Caki2 (cell line): ENCODE measurements at regions not wholly inside any gene's neighbourhood (a gene's known extent, or its start where the extent isn't known, plus 50 kb on each side); places are given as distances from the start of the nearest gene placed in this dataset.

ENCODE experiments used
- DNase-seq: peaks from one replicate; pipeline ENCODE4 v3.0.0-alpha.2; 2015; ENCODE audit warnings: low read depth
- in situ Hi-C: cut with HindIII; loops from 2 replicates; pipeline ENCODE4 v1.10.0; 2016; ENCODE audit warnings: low sequenced_read_pairs, low pct_unique_long_range_greater_than_20kb, mixed read lengths

DNA sequence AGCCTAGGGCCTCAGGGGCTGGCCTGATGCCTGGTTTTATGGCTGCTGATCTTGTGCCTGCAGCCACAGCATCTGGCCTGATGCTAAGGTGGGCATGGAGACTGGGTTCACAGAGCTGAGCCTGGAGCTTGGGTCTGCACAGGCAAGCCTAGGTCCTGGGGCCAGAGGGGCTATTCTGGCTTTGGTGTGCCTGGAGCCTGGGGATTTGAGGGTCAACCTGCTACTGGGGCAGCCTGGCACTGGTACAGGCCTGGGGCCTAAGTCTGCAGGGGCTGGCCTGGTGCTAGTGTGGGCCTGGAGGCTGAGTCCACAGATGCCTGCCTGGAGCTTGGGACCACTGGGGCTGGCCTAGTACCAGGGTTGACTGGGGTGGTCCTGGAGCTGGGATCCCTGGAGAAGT, 481.8 kb upstream of the GHITM start:
- in situ Hi-C loops = no loop called here
- no peak for DNase-seq

DNA sequence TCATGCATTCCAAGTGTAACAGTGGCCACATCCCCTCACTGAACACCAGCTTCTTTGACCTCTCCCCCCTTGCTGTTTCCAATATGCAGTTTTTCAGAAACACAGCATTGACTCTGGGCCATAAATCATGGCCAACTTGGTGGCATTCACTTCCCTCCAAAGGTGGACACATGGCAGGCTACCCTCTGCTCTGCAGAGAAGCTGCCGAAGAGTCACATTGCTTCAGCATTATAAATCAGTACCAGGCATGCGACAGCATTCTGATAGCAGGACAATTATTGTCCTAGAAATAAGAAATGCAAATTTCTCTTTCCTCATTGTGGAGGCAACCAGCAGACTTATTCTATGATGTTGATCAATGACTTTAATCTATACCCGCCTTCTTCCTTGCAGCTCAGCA, 475.4 kb upstream of the GHITM start:
- in situ Hi-C loops = no loop called here
- no peak for DNase-seq

DNA sequence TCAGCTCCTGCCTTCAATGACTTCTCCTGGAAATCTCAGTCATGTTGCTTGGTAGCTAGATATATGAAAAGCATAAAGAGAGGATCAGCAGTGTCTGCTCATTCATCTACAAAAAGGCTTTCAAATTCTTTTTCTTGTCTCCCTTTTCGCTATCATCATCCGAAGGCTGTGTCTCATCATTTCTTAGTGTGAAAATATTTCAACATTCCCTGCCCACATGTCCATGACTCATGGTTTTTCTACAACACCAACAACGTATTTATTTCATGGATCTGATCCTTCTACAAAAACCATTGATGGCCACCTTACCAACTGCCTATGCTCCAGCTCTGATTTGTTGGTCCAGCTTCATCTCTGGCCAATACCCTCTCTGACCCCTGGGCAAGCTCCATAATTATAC, 472.5 kb upstream of the GHITM start:
- no peak for DNase-seq
- in situ Hi-C loops = no loop called here

DNA sequence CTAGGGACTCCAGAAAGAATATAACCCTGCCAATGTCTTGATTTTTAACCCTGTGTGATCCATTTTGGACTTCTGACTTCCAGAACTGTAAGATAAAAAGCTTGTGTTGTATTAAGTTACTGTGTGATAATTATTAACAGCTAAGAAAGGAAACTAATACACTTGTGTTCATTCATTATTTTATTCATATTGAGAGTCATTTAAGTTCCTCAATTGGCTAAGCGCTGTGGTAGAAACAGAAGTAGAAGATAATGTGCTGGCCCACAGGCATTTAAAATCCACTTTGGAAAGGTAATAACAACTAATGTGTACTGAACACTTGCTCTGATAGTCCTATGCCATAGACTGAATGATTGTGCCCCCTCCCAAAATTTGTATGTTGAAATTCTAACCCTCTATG, 471.7 kb upstream of the GHITM start:
- in situ Hi-C loops = no loop called here
- DNase-seq = no peak

DNA sequence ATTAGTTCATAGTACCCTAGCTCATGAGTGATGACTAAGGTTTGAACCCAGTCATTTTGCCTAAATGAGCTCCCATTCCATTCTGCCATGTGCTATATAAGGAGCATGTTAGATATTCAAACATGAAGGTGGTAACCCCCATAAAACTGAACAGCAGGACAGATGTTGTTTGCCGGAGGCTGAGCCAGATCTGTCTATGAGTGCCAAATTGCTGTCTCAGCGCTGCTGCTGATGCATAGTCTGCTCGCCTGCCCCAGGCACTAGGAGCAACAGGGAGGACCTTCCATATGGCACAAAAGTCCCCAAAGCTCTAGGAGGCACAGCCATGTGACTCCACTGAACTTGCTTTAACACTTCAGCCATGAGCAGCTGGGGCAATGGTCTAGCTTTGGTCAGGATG, 466.0 kb upstream of the GHITM start:
- DNase-seq = no peak
- in situ Hi-C loops = no loop called here

DNA sequence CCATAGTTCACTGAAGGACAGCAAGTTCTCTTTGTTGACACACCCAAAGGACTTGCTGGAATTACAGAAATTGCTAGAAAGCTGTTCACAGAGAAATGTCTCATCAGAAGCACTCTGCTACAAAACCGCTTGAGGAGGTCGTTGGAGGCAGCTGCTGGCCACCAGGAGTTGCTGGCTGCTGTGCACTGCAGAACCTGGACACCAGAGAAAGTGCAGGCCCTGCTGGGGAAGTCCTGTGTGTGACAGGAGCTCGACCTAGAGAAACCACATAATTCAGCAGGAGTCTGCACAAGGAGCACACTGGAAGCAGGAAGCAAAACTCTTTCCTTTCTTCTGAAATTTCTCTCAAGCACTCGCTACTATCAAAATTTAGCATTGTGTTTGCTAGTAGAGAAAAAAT, 461.5 kb upstream of the GHITM start:
- in situ Hi-C loops = no loop called here
- no peak for DNase-seq

DNA sequence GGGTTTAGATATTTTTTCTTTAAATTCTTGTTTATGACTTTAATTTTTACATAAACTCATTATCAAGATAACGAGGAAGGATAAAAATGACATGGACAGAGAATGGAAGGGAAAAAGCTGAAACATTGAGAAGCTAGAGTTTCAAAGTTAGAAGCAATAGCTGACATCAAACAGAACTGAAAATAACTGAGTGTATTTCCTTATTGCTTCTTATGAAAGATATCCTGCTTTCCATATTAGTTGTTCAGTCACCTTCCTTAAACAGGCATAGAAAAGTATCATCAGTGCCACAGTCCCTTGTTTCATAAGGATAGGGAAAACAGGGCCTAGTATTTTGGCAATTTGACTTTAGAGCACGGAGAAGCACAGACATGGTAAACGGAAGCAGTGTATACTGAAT, 460.5 kb upstream of the GHITM start:
- DNase-seq = no peak
- in situ Hi-C loops = no loop called here

DNA sequence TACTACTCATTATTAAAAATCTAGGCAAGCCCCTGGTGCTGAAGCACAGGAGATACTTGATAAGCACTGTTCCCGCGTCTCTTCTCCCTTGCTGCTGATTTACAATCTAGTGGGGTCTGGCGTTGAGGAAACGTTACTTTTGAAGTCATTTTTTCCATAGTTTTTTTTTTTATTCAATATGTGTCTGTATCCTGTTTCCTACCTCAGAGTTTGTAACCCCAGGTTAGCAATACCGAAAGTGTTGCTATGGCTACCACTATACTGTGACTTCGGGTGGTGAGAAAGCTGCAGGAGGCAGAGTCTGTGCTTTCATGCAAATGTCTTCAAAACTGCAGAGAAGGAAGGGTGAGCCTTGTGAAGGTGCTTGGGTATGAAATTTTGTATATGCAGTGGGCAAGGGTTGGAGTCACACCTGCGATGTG, 458.8 kb upstream of the GHITM start:
- in situ Hi-C loops = no loop called here
- DNase-seq = no peak

DNA sequence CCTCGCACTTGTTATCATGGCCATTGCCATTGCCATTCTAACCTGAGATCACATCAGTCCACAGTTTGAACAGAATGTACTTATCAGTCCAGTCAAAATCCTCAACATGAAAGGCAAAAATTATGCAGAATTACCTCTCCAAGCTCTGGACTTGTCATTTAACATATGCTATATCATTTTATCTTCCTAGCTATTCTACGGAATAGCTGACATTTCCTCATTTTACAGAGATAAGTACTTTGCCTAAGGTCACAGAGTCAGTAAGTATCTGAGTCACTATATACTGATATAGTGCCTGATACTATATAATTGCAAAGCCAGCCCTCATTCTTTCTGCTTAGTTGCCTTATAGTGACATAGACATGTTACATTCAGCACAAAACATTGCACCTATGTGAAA, 456.9 kb upstream of the GHITM start:
- no peak for DNase-seq
- in situ Hi-C loops = no loop called here

DNA sequence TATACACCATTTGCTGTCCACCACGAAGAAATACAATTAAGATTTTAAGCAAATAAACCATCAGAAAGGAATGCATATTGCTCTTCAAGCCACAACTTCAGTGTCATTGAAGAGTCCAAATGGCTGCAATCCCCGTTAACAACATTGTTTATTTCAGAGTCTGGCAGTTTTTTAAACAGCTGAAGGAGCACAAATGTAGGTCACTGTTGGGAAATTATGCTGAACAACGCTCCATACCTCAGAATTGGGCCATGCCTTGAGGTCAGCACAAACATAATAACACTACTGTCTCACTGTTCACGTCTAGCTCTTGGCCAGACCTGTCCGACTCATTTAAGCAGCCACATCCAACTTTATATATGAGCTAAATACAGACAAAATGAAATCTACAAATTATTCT, 453.9 kb upstream of the GHITM start:
- in situ Hi-C loops = no loop called here
- no peak for DNase-seq

DNA sequence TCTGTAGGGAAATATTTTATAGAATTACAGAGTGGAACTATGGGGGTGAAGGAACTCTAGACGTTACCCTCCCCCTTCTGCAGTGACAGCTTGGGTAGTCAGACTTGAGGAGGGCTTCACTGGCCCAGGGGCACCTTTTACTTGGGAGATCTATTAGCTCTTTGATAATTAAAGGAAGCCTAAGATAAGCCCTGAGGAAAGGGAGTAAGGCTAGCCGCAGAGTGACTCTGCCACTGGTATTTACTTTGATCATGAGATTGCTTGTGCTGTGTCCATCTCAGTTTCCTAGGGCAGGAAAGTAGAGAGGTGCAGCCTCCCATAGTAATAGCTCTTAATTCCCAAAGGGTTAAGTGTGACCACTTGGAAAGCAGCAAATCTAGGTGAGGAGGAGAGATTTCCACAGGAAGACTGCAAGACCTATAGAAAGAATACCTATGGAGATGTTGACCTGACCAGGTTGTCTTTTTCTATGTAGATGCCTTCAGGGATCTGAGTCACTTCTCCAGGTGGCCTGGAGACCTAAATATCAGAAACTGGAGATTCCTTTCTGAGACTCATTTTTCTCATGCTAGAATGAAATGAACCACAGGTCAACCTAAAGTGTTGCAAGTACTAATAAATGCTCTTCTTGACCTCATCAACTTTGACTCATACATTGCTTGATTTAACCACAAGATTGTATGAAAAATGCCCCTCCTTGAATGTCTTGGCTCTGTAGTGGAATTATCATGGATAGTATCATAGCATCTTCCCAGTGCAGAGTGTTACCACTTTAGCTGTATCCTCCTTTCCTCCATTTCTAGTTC, 447.3 kb upstream of the GHITM start:
- in situ Hi-C loops = no loop called here
- no peak for DNase-seq

DNA sequence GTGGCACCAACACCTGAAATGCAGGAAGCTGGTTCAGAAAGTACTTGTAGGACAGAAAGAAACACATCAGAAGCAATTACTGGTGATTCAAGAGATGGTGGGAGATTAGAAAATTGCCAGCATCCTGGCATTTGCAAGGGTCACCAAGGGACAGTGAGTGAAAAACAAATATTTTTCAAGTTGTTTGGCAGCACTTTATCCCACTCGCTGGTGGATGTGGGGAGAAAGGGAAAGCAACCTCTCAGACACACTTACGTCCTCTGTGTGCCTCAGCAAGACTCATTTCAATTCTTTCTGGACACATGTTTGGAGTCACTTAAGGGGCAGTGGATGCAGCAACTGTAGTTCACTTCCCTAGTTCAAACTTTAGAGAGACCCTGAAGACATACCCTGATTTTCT, 440.4 kb upstream of the GHITM start:
- no peak for DNase-seq
- in situ Hi-C loops = no loop called here

DNA sequence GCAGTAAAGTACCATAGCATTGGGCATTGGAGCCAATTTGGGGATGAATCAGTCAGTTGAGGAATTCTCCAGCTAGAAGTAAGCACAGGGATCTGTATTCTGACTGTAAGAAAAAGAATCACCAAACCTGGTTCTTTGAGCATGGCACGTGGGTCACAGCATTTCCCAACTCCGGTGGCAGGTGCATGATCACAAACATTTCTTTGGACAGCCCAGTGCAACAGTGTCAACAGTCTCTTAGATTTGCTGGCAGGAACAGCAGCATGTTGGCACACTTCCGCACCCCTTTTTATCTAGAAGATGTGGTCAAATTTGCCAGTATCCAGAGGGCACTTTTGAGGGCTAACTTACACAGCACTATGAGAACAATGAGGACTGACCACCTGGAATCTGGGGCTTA, 437.5 kb upstream of the GHITM start:
- in situ Hi-C loops = no loop called here
- DNase-seq = no peak

DNA sequence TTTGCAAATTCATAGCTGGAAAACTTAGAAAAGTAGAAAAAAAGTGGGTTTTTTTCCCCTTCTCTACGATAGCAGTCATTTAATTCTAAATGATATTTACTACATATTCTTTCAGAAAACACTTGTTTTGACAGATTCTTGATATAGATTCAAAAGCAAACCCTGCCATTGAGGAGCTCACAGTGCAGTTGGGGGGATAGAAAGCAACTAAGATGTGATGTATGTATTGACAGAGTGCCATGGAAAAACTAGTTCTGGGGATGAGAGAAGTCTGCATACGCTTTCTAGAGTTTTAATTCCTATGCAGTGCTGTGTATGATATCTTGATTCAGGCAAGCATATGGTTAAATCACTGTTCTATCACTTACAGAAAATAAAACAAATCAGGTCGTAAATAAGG, 436.6 kb upstream of the GHITM start:
- in situ Hi-C loops = no loop called here
- no peak for DNase-seq

DNA sequence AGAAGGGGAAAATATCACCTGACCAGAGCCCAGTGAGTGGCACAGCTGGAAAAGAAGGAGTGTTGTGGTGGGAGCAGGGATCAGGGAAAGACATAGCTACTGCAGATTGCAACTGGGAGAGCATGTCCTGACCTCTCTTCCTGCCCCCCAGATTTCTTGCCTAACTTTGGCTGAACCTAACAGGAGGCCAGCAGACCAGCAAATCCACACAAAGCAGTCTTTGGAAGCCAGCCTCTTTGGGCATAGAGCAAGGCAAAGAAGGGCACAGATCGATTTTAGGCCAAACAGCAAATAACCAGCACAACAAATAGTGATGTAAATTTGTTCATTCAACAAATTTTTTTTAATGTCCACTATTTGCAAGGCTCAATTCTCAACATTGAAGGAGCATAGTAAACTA, 433.2 kb upstream of the GHITM start:
- DNase-seq = no peak
- in situ Hi-C loops = no loop called here

DNA sequence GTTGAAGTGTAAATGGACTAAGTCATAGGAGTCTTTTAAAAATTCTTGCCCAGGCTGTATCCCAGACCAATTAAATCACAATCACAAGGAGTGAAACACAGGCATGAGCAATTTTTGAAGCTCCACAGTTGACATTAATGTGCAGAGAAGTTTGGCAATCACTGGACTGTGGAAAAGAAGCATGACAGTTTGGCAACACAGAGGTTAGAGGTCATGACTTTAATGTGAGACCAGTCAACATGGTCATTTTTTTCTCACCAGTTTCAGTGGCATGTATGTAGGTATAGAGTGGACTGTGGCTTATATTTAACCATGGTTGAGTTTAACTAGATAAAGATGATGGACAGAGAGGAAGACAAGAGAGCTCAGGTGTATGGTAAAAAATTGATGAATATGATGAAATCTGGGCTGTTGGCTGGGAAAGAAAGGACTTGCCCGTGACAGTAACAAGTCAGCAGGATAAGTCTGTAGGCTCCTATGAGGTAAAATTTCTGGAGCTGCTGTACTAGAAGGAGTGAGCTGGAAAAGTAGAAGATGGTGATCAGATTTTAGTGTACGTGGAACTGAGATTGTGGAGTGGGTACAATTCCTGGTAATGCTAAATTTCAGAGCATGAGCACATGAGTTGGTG, 432.2 kb upstream of the GHITM start:
- in situ Hi-C loops = no loop called here

DNA sequence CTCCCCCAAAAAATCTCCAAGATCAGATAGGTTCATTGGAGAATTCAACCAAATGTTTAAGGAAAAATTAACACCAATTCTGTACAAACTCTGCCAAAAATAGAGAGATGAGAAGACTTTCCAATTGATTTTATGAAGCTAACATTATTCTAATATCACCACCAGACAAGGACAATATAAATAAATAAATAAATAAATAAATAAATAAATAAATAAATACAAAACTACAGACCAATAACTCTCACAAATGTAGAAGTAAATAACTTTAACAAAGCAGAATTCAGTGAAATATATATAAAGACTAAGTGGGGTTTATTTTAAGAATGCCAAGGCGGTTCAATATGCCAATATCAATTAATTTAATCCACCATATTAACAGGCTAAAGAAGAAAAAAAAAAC, 425.9 kb upstream of the GHITM start:
- in situ Hi-C loops = no loop called here
- no peak for DNase-seq

More for the DNA sequence above, 432.2 kb upstream of the GHITM start:
- no peak for DNase-seq

DNA sequence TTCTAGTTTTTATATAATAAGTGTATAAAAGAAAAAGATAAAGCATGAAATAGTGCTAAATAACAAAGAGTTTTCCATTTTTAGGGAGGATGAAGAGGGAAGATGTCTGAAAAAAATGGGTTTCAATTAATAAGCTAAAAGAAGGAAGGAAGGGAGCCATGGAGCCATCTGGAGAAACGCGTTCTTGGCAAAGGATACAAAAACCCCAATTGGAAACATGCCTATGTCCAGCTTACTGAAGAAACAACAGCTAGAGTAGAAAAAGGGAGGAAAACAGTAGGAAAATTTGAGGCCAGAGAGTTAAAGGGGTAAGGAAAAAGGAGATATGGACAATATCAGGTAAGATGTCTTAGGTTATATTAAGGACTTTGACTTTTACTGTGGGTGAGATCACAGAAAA, 416.2 kb upstream of the GHITM start:
- in situ Hi-C loops = no loop called here
- no peak for DNase-seq

DNA sequence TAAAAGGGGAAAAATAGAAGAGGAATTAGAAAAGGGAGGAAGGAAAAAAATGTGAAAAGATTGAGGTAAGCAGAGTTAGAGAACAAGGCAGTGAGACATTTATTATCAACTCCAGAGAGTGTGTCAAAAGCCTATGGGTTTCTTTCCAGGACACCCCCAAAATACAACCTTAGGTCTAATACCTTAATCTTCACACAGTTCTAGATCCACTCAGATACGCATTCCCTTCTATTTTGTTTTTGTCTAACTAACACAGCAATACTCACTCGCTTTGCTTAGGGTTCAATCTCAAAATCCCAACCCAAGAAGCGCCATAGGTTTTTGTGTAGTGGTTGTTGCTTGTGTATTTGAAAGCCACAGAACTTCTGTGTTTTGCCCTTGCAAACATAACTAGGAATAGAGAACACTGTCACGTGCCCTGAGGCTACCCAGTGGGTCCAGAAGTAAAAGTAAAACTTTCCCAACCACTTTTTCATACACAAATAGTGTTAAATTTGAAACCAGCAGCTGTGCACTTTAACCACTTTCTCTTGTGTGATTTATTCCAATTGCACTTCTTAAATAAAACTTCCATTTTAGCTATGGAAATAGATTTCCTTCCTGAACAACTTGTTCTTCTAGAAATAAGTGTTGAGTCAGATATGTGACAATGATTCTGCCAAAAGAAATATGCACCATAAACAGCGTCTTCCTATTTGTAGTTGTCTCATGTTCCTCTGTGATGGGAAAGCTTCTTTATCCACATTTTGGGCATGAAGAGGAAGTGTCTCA, 414.7 kb upstream of the GHITM start:
- in situ Hi-C loops = no loop called here

More for the DNA sequence above, 414.7 kb upstream of the GHITM start:
- no peak for DNase-seq
